ENCODE measurements at regions not wholly inside any gene's neighbourhood (a gene's known extent, or its start where the extent isn't known, plus 50 kb on each side); places are given as distances from the start of the nearest gene placed in this dataset.

GRCh38 chr2:240294514-240294913 lies 140.9 kb upstream of the GPC1 start:
- TF ChIP-seq CTCF (IDR thresholded peaks at IDR 0.05) (no peak), POLR2AphosphoS5 (IDR thresholded peaks at IDR 0.05) (no peak), POLR2A (IDR thresholded peaks at IDR 0.05) (no peak), EP300 (IDR thresholded peaks at IDR 0.05; ENCODE audit: low read depth) (no peak)
